ENCODE measurements at regions not wholly inside any gene's neighbourhood (a gene's known extent, or its start where the extent isn't known, plus 50 kb on each side); places are given as distances from the start of the nearest gene placed in this dataset.
"Not testable (repeated sequence)": the region's sequence is repeated elsewhere in the genome, so short reads cannot be mapped to it uniquely, and the experiment has no call there.

- DNase-seq (no peak), ATAC-seq (no peak)
Observed at GRCh38 chr1:94302497-94302896, 65.1 kb upstream of the ARHGAP29 start.

- DNase-seq = no peak
Observed at GRCh38 chr1:94301186-94301585, 63.8 kb upstream of the ARHGAP29 start.

GRCh38 chr1:94300731-94301130 is 63.3 kb upstream of the ARHGAP29 start:
- ATAC-seq (no peak), DNase-seq (no peak)

More at GRCh38 chr1:94301186-94301585, 63.8 kb upstream of the ARHGAP29 start:
- ATAC-seq = no peak

- DNase-seq = no peak
Observed at GRCh38 chr1:94299627-94300553, 62.5 kb upstream of the ARHGAP29 start.

GRCh38 chr1:94298861-94299260 is 61.5 kb upstream of the ARHGAP29 start:
- ATAC-seq = no peak
- no peak for DNase-seq

More at GRCh38 chr1:94299627-94300553, 62.5 kb upstream of the ARHGAP29 start:
- no peak for ATAC-seq

DNA sequence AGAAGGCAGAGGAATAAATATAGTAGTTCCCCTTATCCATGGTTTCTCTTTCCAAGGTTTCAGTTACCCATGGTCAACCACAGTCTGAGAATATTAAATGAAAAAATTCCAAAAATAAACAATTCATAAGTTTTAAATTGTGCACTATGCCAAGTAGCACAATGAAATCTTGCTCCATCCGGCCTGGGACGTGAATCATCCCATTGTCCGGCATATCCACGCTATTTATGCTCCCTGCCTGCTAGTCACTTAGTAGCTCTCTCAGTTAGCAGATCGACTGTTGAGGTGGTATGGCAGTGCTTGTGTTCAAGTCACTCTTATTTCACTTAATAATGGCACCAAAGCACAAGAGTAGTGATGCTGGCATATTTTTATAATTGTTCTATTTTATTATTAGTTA is 58.6 kb upstream of the ARHGAP29 start:
- ATAC-seq (no peak), DNase-seq (no peak)

- DNase-seq, ATAC-seq: not testable (repeated sequence)
Observed at GRCh38 chr1:94292978-94293377, 55.6 kb upstream of the ARHGAP29 start.

GRCh38 chr1:94289244-94289643 is 51.9 kb upstream of the ARHGAP29 start:
- not testable (repeated sequence) for ATAC-seq

More at GRCh38 chr1:94289244-94289643, 51.9 kb upstream of the ARHGAP29 start:
- DNase-seq = not testable (repeated sequence)
